Adrenal gland (tissue), 5 donors: ENCODE measurements at regions not wholly inside any gene's neighbourhood (a gene's known extent, or its start where the extent isn't known, plus 50 kb on each side); places are given as distances from the start of the nearest gene placed in this dataset.

Experiments used
- POLR2A ChIP-seq, 2 donors: fragments of 450-650 bp; IDR thresholded peaks; one replicate each; pipeline ENCODE4 v1.6.1; 2017; ENCODE audit warnings: antibody characterized with exemption in 2 of 2, mild to moderate bottlenecking in 2 of 2, moderate library complexity in 1 of 2
- TF ChIP-seq, protein P1 (sequence below), 6 experiments: fragments of 450-650 bp in 4 of 6; fragments of 200-600 bp in 2 of 6; sonication (generic) in 1 of 6; IDR thresholded peaks; 1 replicate in 5 of 6; 2 replicates in 1 of 6; pipeline versions ENCODE4 v1.5.1 to v1.8.0; 2016 to 2021; ENCODE audit warnings: antibody characterized with exemption in 6 of 6, mild to moderate bottlenecking in 2 of 6, moderate library complexity in 1 of 6
- donor health status: DM: no; HTN: no; CAD: no.

DNA sequence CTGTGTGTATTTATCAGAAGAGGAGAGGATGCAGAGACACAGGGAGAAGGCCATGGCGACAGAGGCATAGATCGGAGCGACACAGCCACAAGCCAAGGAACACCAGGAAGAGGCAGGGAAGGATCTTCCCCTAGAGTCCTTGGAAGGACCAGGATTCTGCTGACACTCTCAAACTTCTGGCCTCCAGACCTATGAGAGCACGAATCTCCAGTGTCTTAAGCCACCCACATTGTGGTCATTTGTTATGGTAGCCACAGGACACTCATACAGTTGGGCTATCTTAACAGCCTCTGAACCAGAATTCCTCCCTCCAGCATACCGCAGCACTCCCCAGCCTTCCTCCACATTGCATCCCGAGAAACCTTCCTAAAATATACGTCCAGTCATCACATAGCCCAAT lies 367.0 kb upstream of the MGMT start:
- TF ChIP-seq, protein P1, sequence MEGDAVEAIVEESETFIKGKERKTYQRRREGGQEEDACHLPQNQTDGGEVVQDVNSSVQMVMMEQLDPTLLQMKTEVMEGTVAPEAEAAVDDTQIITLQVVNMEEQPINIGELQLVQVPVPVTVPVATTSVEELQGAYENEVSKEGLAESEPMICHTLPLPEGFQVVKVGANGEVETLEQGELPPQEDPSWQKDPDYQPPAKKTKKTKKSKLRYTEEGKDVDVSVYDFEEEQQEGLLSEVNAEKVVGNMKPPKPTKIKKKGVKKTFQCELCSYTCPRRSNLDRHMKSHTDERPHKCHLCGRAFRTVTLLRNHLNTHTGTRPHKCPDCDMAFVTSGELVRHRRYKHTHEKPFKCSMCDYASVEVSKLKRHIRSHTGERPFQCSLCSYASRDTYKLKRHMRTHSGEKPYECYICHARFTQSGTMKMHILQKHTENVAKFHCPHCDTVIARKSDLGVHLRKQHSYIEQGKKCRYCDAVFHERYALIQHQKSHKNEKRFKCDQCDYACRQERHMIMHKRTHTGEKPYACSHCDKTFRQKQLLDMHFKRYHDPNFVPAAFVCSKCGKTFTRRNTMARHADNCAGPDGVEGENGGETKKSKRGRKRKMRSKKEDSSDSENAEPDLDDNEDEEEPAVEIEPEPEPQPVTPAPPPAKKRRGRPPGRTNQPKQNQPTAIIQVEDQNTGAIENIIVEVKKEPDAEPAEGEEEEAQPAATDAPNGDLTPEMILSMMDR (IDR thresholded peaks at IDR 0.05), result no peak
- no peak for TF ChIP-seq POLR2A (IDR thresholded peaks at IDR 0.05)
